Spleen (tissue), 7 donors: ENCODE measurements at regions not wholly inside any gene's neighbourhood (a gene's known extent, or its start where the extent isn't known, plus 50 kb on each side); places are given as distances from the start of the nearest gene placed in this dataset.

Source experiments
- POLR2A ChIP-seq, 3 donors: fragments of 450-650 bp; IDR thresholded peaks; one replicate each; pipeline ENCODE4 v1.5.1; 2017; ENCODE audit warnings: antibody characterized with exemption in 3 of 3, mild to moderate bottlenecking in 1 of 3
- TF ChIP-seq, protein P1 (sequence below), 11 experiments: fragments of 200-600 bp in 7 of 11; fragments of 450-650 bp in 4 of 11; sonication (generic) in 4 of 11; IDR thresholded peaks in 8 of 11; conservative IDR thresholded peaks in 3 of 11; 1 replicate in 7 of 11; 2 replicates in 4 of 11; pipeline versions ENCODE4 v1.4.0 to v1.8.0; 2016 to 2021; ENCODE audit warnings: antibody characterized with exemption in 11 of 11, inconsistent platforms in 4 of 11, mild to moderate bottlenecking in 1 of 11
- donor health status: DM: no; HTN: no; CAD: no; lungs with moderate emphysema.
- donor health status: DM: no; HTN: no; CAD: no.
- donor health status: DM: no; HTN: no; CAD: no.

- no peak for TF ChIP-seq POLR2A (IDR thresholded peaks at IDR 0.05)
- TF ChIP-seq, protein P1, sequence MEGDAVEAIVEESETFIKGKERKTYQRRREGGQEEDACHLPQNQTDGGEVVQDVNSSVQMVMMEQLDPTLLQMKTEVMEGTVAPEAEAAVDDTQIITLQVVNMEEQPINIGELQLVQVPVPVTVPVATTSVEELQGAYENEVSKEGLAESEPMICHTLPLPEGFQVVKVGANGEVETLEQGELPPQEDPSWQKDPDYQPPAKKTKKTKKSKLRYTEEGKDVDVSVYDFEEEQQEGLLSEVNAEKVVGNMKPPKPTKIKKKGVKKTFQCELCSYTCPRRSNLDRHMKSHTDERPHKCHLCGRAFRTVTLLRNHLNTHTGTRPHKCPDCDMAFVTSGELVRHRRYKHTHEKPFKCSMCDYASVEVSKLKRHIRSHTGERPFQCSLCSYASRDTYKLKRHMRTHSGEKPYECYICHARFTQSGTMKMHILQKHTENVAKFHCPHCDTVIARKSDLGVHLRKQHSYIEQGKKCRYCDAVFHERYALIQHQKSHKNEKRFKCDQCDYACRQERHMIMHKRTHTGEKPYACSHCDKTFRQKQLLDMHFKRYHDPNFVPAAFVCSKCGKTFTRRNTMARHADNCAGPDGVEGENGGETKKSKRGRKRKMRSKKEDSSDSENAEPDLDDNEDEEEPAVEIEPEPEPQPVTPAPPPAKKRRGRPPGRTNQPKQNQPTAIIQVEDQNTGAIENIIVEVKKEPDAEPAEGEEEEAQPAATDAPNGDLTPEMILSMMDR (IDR thresholded peaks at IDR 0.05 in 8 of 11, conservative IDR thresholded peaks at IDR 0.05 in 3 of 11) = no peak
These were observed 258.4 kb downstream of the C16orf95 start for GRCh38 chr16:87058728-87059250.
